ENCODE measurements at regions not wholly inside any gene's neighbourhood (a gene's known extent, or its start where the extent isn't known, plus 50 kb on each side); places are given as distances from the start of the nearest gene placed in this dataset.

GRCh38 chr14:48005986-48006385 is 330.6 kb upstream of the MDGA2 start:
- no peak overlapping the region for H3K4me3 ChIP-seq (ENCODE audit: low read depth, low read length)
- DNase-seq (ENCODE audit: low read depth), result no peak
- TF ChIP-seq CTCF (IDR thresholded peaks at IDR 0.05; ENCODE audit: low read depth, low read length, missing control alignments), result no peak

- no peak for TF ChIP-seq CTCF (IDR thresholded peaks at IDR 0.05; ENCODE audit: low read depth, low read length, missing control alignments)
- DNase-seq (ENCODE audit: low read depth), result no peak
- no peak overlapping the region for H3K4me3 ChIP-seq (ENCODE audit: low read depth, low read length)
Measured at GRCh38 chr14:47993883-47994282, 318.5 kb upstream of the MDGA2 start.

GRCh38 chr14:47988175-47988574 is 312.8 kb upstream of the MDGA2 start:
- no peak for DNase-seq (ENCODE audit: low read depth)
- no peak overlapping the region for H3K4me3 ChIP-seq (ENCODE audit: low read depth, low read length)
- TF ChIP-seq CTCF (IDR thresholded peaks at IDR 0.05; ENCODE audit: low read depth, low read length, missing control alignments), result no peak

GRCh38 chr14:47978871-47979270 is 303.5 kb upstream of the MDGA2 start:
- no peak for TF ChIP-seq CTCF (IDR thresholded peaks at IDR 0.05; ENCODE audit: low read depth, low read length, missing control alignments)

GRCh38 chr14:47976139-47976538 is 300.7 kb upstream of the MDGA2 start:
- no peak for DNase-seq (ENCODE audit: low read depth)
- TF ChIP-seq CTCF (IDR thresholded peaks at IDR 0.05; ENCODE audit: low read depth, low read length, missing control alignments), result no peak
- H3K4me3 ChIP-seq (ENCODE audit: low read depth, low read length), result no peak overlapping the region

More at GRCh38 chr14:47978871-47979270, 303.5 kb upstream of the MDGA2 start:
- H3K4me3 ChIP-seq (ENCODE audit: low read depth, low read length), result no peak overlapping the region
- no peak for DNase-seq (ENCODE audit: low read depth)

- TF ChIP-seq CTCF (IDR thresholded peaks at IDR 0.05; ENCODE audit: low read depth, low read length, missing control alignments), result no peak
- H3K4me3 ChIP-seq (ENCODE audit: low read depth, low read length), result no peak overlapping the region
- no peak for DNase-seq (ENCODE audit: low read depth)
Measured at GRCh38 chr14:47966076-47966810, 290.8 kb upstream of the MDGA2 start.

- no peak for DNase-seq (ENCODE audit: low read depth)
- H3K4me3 ChIP-seq (ENCODE audit: low read depth, low read length), result no peak overlapping the region
- TF ChIP-seq CTCF (IDR thresholded peaks at IDR 0.05; ENCODE audit: low read depth, low read length, missing control alignments), result no peak
Measured at GRCh38 chr14:47961634-47962033, 286.2 kb upstream of the MDGA2 start.

All from GM12864 (cell line).